Keratinocyte (primary cell): ENCODE measurements at regions not wholly inside any gene's neighbourhood (a gene's known extent, or its start where the extent isn't known, plus 50 kb on each side); places are given as distances from the start of the nearest gene placed in this dataset.
A peak's percentile ranks its signal among the peaks of the same experiment; 100 is the strongest.

Experiments used
- DNase-seq: peaks from one replicate; pipeline ENCODE4 v3.0.0-alpha.2; 2011; ENCODE audit warnings: low read depth, missing footprints, low spot score
- FAIRE-seq: peaks from 2 replicates; lab custom pipeline; 2011; peaks lifted over from hg19 to GRCh38; lab: Jason Lieb, UNC
- H2AFZ ChIP-seq: 2 replicates; pipeline ENCODE4 v1.6.0; 2012; ENCODE audit warnings: low read length, control low read depth, inconsistent platforms; ENCODE audit not compliant: control insufficient read depth
- H3K27ac ChIP-seq: 2 replicates; pipeline ENCODE4 v1.5.1; 2011; ENCODE audit warnings: low read length; ENCODE audit not compliant: control insufficient read depth, insufficient read depth
- H3K27me3 ChIP-seq: 3 replicates; pipeline ENCODE4 v1.6.0; 2011; ENCODE audit warnings: low read length; ENCODE audit not compliant: control insufficient read depth, insufficient read depth; ENCODE audit errors: extremely low read depth
- H3K36me3 ChIP-seq, 2 experiments: 2 replicates in 1 of 2; 3 replicates in 1 of 2; pipeline ENCODE4 v1.5.1; 2011; ENCODE audit warnings: low read length in 2 of 2, mild to moderate bottlenecking in 1 of 2; ENCODE audit not compliant: control insufficient read depth in 2 of 2, insufficient read depth in 2 of 2; ENCODE audit errors: extremely low read depth in 1 of 2
- H3K4me1 ChIP-seq: 3 replicates; pipeline ENCODE4 v1.5.1; 2011; ENCODE audit warnings: low read length; ENCODE audit not compliant: control insufficient read depth, insufficient read depth; ENCODE audit errors: extremely low read depth
- H3K4me2 ChIP-seq: 3 replicates; pipeline ENCODE4 v1.6.0; 2011; ENCODE audit warnings: low read depth, low read length; ENCODE audit not compliant: control insufficient read depth, insufficient read depth; ENCODE audit errors: extremely low read depth
- H3K4me3 ChIP-seq, 3 experiments: fragments of 200-600 bp in 1 of 3; sonication (generic) in 1 of 3; 2 replicates in 2 of 3; 3 replicates in 1 of 3; pipeline ENCODE4 v1.5.1; 2011 to 2016; ENCODE audit warnings: low read length in 3 of 3, mild to moderate bottlenecking in 3 of 3, control low read depth in 2 of 3, inconsistent platforms in 1 of 3, low read depth in 1 of 3, mixed read lengths in 1 of 3, mixed run types in 1 of 3, moderate library complexity in 1 of 3; ENCODE audit not compliant: control insufficient read depth in 2 of 3, insufficient read depth in 2 of 3; ENCODE audit errors: extremely low read depth in 1 of 3
- H3K79me2 ChIP-seq: 2 replicates; pipeline ENCODE4 v1.6.0; 2012; ENCODE audit warnings: low read length; ENCODE audit not compliant: control insufficient read depth, insufficient read depth
- H3K9ac ChIP-seq: 3 replicates; pipeline ENCODE4 v1.6.0; 2011; ENCODE audit warnings: low read length; ENCODE audit not compliant: control insufficient read depth, insufficient read depth; ENCODE audit errors: extremely low read depth
- H3K9me1 ChIP-seq: 3 replicates; pipeline ENCODE4 v1.6.0; 2011; ENCODE audit warnings: low read length; ENCODE audit not compliant: control insufficient read depth, insufficient read depth; ENCODE audit errors: extremely low read depth
- H3K9me3 ChIP-seq: 2 replicates; pipeline ENCODE4 v1.5.1; 2012; ENCODE audit warnings: low read depth, low read length; ENCODE audit not compliant: control insufficient read depth
- H4K20me1 ChIP-seq: 3 replicates; pipeline ENCODE4 v1.6.0; 2011; ENCODE audit warnings: low read length; ENCODE audit not compliant: control insufficient read depth, insufficient read depth; ENCODE audit errors: extremely low read depth
- EZH2 ChIP-seq: IDR thresholded peaks from one replicate; pipeline ENCODE4 v1.6.1; 2012; ENCODE audit warnings: inconsistent platforms, mild to moderate bottlenecking, low read length, moderate library complexity
- dilution Hi-C: fragments of 300-500 bp; cut with MboI; formaldehyde crosslinking; loops from one replicate; pipeline ENCODE4 v1.7.0; 2020; ENCODE audit warnings: low sequenced_read_pairs; ENCODE audit not compliant: extremely low pct_ligation_motif_present
- TF ChIP-seq, protein P1 (sequence below), 3 experiments: IDR thresholded peaks in 1 of 3; conservative IDR thresholded peaks in 1 of 3; optimal IDR thresholded peaks in 1 of 3; 2 replicates in 2 of 3; 3 replicates in 1 of 3; pipeline versions ENCODE3 to v1.5.1; 2011; ENCODE audit warnings: low read length in 3 of 3, mild to moderate bottlenecking in 3 of 3, moderate library complexity in 2 of 3, control low read depth in 1 of 3, inconsistent platforms in 1 of 3; ENCODE audit not compliant: insufficient read depth in 2 of 3; ENCODE audit errors: extremely low read depth in 1 of 3

DNA sequence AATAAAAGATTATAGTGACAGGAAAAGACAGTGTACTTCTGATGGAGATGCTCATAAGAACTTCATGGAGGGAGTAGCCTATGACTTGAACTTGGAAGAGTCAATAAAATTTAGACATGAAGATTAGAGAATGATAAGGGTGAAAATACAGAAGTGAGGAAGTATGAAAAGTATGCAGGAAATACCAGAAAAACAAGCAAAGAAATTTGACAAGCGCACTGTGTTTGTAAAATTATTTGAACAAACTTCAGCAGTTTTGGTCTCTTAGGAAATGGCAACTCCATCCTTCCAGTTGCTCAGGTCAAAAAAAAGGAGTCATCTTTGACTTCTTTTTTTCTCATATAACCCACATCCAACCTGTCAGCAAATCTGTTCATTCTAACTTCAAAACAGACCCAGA is 864.0 kb upstream of the ZEB2 start:
- H3K27ac ChIP-seq: no peak overlapping the region
- TF ChIP-seq, protein P1, sequence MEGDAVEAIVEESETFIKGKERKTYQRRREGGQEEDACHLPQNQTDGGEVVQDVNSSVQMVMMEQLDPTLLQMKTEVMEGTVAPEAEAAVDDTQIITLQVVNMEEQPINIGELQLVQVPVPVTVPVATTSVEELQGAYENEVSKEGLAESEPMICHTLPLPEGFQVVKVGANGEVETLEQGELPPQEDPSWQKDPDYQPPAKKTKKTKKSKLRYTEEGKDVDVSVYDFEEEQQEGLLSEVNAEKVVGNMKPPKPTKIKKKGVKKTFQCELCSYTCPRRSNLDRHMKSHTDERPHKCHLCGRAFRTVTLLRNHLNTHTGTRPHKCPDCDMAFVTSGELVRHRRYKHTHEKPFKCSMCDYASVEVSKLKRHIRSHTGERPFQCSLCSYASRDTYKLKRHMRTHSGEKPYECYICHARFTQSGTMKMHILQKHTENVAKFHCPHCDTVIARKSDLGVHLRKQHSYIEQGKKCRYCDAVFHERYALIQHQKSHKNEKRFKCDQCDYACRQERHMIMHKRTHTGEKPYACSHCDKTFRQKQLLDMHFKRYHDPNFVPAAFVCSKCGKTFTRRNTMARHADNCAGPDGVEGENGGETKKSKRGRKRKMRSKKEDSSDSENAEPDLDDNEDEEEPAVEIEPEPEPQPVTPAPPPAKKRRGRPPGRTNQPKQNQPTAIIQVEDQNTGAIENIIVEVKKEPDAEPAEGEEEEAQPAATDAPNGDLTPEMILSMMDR (optimal IDR thresholded peaks at IDR 0.05 in 1 of 3, IDR thresholded peaks at IDR 0.05 in 1 of 3, conservative IDR thresholded peaks at IDR 0.05 in 1 of 3; ENCODE audit: extremely low read depth in 1 of 3, insufficient read depth in 2 of 3, low read length in 3 of 3): no peak
- FAIRE-seq (no peak), DNase-seq (no peak)
- dilution Hi-C loops: no loop called here
- H3K27me3 ChIP-seq: no peaks in the 10 kb centered on the region
- H3K79me2 ChIP-seq: no peaks in the 10 kb centered on the region
- no peak overlapping the region for H3K9ac ChIP-seq
- H3K36me3 ChIP-seq: no peaks in the 10 kb centered on the region
- no peaks in the 10 kb centered on the region for H3K9me1 ChIP-seq
- H3K4me3 ChIP-seq: no peak overlapping the region
- H2AFZ ChIP-seq: no peak overlapping the region
- no peak overlapping the region for H3K4me2 ChIP-seq
- no peaks in the 10 kb centered on the region for H3K9me3 ChIP-seq
- no peaks in the 10 kb centered on the region for H4K20me1 ChIP-seq
- H3K4me1 ChIP-seq: no peaks in the 10 kb centered on the region

DNA sequence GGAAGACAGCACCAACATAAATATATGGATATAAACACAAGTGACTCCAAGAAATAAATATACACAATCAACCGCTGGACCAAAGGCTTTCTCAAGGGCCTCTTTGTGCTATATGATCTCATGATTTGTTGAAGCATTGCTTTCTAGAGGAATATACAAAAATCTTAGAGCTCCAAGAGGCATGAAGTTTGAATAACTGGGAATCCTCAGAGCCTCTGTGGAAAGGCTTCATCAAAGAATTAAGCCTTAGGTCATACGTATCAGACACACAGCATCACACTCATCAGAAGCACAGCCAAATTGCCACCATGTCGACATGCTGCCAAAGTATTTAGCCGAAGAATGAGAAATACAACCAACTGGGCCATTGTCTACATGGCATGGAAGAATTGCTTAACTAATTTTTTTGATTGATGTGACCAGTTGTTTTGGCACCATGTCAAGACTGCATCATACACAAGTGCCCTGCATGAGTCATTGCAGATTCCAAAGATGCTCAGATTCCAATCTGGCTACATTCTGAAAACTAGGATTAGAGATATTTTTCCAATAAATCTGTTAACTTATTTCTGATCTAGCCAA is 860.6 kb upstream of the ZEB2 start:
- Histone ChIP-seq H3K4me1 (no peaks in the 10 kb centered on the region), H3K27me3 (no peaks in the 10 kb centered on the region), H3K9ac (no peak overlapping the region), H3K79me2 (no peaks in the 10 kb centered on the region), H4K20me1 (no peaks in the 10 kb centered on the region), H3K4me2 (no peak overlapping the region), H3K36me3 (no peaks in the 10 kb centered on the region), H3K9me1 (no peaks in the 10 kb centered on the region), H3K9me3 (no peaks in the 10 kb centered on the region), H2AFZ (no peak overlapping the region), H3K27ac (no peak overlapping the region), H3K4me3 (no peak overlapping the region)
- DNase-seq (no peak), FAIRE-seq (peak; percentile 52)
- dilution Hi-C loops: no loop called here
- TF ChIP-seq, protein P1 (optimal IDR thresholded peaks at IDR 0.05 in 1 of 3, IDR thresholded peaks at IDR 0.05 in 1 of 3, conservative IDR thresholded peaks at IDR 0.05 in 1 of 3; ENCODE audit: extremely low read depth in 1 of 3, insufficient read depth in 2 of 3, low read length in 3 of 3): no peak
- no peak for TF ChIP-seq EZH2
